HuH-7.5 (cell line): ENCODE measurements at regions not wholly inside any gene's neighbourhood (a gene's known extent, or its start where the extent isn't known, plus 50 kb on each side); places are given as distances from the start of the nearest gene placed in this dataset.
"Not testable (repeated sequence)": the region's sequence is repeated elsewhere in the genome, so short reads cannot be mapped to it uniquely, and the experiment has no call there.

Source experiments
- DNase-seq: peaks from one replicate; pipeline ENCODE4 v3.0.0; 2011; ENCODE audit warnings: low spot score

- no peak for DNase-seq
Measured at GRCh38 chr2:194380011-194380410, 1277.0 kb upstream of the SLC39A10 start.

- DNase-seq = not testable (repeated sequence)
Measured at GRCh38 chr2:194367390-194367789, 1289.6 kb upstream of the SLC39A10 start.

- DNase-seq = no peak
Measured at GRCh38 chr2:194363878-194364277, 1293.1 kb upstream of the SLC39A10 start.

- no peak for DNase-seq
Measured at GRCh38 chr2:194363295-194363694, 1293.7 kb upstream of the SLC39A10 start.

GRCh38 chr2:194352505-194352904, 1304.5 kb upstream of the SLC39A10 start:
- DNase-seq = no peak

GRCh38 chr2:194346193-194346592, 1310.8 kb upstream of the SLC39A10 start:
- DNase-seq = no peak

- DNase-seq = no peak
Measured at GRCh38 chr2:194345347-194345746, 1311.7 kb upstream of the SLC39A10 start.

- DNase-seq = no peak
Measured at GRCh38 chr2:194343167-194343566, 1313.9 kb upstream of the SLC39A10 start.

GRCh38 chr2:194332799-194333490, 1324.1 kb upstream of the SLC39A10 start:
- no peak for DNase-seq

GRCh38 chr2:194328456-194328855, 1328.6 kb upstream of the SLC39A10 start:
- DNase-seq = no peak

- no peak for DNase-seq
Measured at GRCh38 chr2:194327196-194327888, 1329.7 kb upstream of the SLC39A10 start.

GRCh38 chr2:194323740-194324139, 1333.3 kb upstream of the SLC39A10 start:
- no peak for DNase-seq

GRCh38 chr2:194320520-194320919, 1336.5 kb upstream of the SLC39A10 start:
- DNase-seq = no peak

- DNase-seq = no peak
Measured at GRCh38 chr2:194319222-194319992, 1337.6 kb upstream of the SLC39A10 start.

- no peak for DNase-seq
Measured at GRCh38 chr2:194314042-194314441, 1343.0 kb upstream of the SLC39A10 start.

GRCh38 chr2:194304191-194304590, 1352.8 kb upstream of the SLC39A10 start:
- no peak for DNase-seq

- no peak for DNase-seq
Measured at GRCh38 chr2:194301946-194302345, 1355.1 kb upstream of the SLC39A10 start.

GRCh38 chr2:194294156-194294555, 1362.9 kb upstream of the SLC39A10 start:
- DNase-seq = no peak

GRCh38 chr2:194291104-194291503, 1365.9 kb upstream of the SLC39A10 start:
- no peak for DNase-seq

GRCh38 chr2:194289712-194290346, 1367.2 kb upstream of the SLC39A10 start:
- no peak for DNase-seq

- DNase-seq = not testable (repeated sequence)
Measured at GRCh38 chr2:194276667-194277066, 1380.4 kb upstream of the SLC39A10 start.

- no peak for DNase-seq
Measured at GRCh38 chr2:194271293-194271961, 1385.6 kb upstream of the SLC39A10 start.
